Activated CD4-positive, alpha-beta T cell treated with anti-CD3 and anti-CD28 coated beads, Interleukin-2, amount 50 U/mL, for 24 hours (primary cell): ENCODE measurements at regions not wholly inside any gene's neighbourhood (a gene's known extent, or its start where the extent isn't known, plus 50 kb on each side); places are given as distances from the start of the nearest gene placed in this dataset.
"Not testable (repeated sequence)": the region's sequence is repeated elsewhere in the genome, so short reads cannot be mapped to it uniquely, and the experiment has no call there.

ENCODE experiments used
- DNase-seq, 2 donors: peaks; one replicate each; pipeline ENCODE4 v3.0.0-alpha.2; 2020; ENCODE audit warnings: low read depth in 1 of 2, low spot score in 1 of 2

DNA sequence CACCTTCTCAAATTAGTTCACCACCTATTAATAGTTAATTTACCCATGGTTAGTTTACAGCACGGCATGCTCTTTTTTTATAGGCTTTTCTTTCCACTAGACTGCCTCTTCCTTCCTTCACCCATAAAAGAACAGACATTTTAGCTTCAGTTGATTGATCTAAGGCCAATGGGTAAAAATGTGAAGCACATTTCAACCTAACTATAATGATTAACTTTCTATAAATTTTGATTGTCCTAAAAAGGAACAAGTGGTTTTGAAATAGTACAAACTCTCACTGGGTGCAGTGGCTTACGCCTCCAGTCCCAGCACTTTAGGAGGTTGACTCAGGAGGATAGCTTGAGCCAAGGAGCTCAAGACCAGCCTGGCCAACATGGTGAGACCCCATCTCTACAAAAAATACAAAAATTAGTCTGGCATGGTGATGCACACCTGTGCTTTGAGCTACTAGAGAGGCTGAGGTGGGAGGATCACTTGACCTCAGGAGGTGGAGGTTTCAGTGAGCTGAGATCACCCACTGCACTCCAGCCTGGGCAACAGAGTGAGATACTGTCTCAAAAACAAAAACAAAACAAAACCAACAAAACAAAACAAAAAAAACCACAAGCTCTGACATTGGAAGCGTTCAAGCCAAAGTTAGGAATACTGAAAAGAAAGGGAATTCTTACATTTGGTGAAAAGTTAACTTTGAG, 89.9 kb upstream of the FAT1 start:
- no peak for DNase-seq

DNA sequence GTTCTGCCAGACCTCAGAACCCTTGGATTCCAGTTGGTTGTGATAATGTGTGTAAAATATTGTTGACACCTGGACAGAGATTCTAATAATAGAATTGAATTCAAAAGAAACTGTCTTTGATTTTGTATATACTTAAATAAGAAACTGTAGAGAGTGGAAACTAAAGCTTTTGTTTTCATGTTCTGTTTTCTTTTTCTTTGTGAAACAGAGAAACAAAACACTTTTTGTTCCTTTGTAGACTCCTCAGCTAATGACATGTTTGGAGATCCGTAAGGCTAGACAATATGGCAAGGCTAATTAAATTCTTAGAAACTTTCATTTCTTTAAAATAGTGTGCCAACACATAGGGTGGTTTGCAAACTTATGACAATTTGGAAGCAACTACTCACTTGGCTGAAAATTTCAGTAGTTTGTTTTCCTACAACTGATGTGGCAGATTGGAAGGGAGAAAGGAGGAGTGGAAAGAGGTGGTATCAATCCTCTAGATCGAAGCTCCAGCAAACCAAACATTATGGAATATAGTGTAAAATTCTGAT, 90.9 kb upstream of the FAT1 start:
- DNase-seq, result no peak

DNA sequence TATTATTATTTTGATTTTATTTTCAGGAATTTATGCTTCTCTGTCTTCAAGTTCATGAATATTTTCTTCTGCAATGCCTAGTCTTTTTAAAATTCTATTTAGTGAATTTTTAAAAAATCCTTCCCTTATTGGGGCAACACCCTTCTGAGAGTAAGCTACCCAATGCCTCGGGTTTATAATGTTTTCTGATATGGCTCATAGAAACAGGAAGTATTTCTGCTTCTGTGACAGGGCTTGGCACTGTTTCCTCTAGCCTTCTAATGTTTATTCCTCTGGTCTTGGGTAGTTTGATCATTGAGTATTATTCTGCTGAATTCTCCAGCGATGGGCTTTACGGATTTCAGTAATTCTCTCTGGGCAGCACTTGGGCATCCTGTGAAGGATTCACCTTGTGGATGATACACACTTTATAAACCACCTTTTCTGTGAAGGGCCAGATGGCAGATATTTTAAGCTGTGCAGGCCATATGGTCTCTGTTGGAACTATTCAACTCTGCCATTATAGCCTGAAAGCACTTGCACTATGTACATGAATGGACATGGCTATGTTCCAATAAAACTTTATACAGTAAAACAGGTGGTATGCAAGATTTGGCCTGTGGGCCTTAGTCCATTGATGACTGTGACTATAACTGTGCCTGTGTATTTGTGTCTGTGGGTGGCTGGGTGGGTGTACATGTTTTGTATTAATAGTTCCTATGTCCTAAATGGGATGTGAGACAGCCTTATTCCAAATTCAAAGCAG, 95.9 kb upstream of the FAT1 start:
- no peak for DNase-seq

DNA sequence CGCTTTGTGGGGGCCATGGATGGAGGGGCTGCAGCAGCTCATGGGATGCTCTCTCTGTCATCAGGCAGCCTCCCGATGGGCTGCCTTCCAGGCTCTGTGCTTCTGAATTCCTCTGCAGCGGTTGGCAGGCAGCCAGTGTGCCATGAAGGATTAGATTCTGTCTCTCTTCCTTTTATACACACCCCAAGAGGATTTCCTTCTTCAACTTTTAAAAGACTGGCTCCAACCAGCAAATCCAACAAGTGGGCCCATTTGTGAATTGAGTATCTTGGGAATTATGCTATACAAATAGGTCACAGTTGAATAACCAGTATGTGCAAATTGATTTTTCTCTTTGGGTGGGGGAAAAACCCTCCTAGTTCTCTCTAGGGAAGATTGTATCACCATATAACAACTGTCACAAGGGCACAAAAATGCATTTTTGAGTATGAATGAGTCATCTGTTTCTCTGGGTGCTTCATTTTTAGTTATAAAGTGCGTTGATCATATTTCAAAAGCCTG, 96.8 kb upstream of the FAT1 start:
- no peak for DNase-seq

DNA sequence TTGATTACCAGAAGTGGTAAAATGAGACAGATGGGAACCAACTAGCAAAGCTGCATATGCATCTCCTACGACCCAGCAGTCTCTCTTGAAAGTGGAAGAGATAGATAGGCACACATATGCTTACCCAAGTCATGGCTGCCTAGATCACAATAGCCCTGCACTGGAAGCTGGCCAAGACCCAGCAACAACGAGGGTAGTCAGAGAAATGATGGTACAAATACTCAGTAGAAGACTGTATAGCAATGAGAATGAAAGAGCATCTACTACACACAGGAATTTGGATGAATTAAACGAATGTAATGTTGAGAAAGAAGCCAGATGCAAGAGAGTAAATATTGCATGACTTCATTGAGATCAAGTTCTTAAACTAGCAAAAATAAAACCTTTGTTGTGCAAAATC, 100.3 kb upstream of the FAT1 start:
- DNase-seq, result no peak

DNA sequence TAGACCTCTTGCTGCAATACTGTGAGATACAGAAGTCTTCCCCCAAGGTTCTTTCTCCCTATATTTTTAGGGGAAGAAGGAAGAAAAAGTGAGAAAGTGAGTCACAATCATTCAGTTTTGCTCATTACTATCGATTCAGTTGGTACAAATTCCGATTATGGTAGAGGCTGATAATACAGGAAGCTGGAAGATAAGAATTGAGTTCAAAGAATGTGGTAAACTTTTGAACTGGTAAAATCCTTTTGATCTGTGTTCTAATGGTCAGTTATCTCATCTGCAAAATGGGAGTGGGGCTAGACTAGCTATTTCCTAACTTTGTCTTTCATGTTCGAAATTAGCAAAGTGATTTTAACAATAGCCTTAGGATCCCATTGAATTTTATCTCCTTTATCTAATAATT, 101.4 kb upstream of the FAT1 start:
- no peak for DNase-seq

DNA sequence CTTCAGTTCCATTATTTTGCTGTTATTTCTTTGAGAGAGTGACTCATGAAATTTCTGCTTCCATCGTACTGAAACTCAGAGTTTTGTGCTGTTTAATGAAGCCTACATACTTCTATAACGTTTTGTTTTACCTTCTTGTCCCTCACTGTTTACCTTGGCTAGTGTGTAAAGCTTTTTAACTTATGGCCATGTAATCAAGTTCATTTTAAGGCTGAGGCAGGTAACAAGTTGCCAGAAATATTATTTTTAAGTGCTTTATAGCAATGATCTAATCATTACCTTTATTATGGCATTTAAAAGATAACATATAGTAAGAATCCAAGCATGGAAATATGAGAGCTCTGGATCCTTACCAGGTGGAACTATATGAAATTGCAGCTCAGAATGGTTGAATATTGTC, 102.3 kb upstream of the FAT1 start:
- no peak for DNase-seq

DNA sequence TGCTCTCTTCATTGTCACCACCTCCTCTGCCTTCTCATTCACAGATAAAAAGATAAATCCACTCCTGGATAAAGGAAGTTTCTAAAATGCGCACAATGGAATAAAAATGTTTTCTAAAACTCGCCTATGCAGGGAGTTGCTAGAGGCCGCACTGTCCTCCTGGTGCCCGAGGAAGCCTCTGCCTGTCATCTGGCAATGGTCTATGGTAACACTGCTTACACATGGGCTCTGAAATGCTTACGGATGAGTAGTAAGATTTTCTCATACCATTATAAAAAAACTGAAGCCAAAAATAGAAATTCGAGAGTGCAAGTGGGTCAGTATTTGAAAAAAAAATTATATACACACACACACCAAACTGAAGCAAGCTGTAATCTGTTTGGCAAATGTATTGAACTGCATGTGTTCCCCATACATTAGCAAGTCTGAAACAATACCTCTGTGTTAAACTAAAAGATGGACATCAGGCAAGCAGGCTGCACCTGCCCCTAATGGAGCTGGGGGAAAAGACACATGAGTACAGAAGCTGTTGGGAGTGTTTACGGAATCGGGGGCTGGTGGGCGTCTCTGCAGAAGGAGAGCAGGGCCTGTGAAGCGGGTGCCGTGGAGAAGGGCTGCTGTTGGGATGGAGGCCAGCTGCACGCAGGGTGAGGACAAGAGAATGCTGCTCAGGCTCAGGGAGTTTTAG, 103.3 kb upstream of the FAT1 start:
- DNase-seq, result no peak

DNA sequence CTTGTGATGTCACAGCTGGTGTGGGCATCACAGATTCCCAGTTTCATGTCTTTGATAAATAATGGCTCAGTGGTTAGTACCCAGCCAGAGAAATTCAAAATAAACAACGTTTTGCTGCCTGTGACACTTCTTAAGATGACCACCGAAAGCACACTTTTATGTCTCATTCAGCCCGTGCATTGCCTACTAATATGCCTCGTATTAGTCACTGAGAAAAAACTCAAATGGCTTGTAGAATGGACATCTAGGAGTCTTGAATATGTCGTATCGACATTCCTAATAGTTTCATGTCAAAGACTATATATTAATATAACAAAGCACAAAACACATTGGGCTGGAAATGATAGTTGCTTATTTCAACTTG, 103.9 kb upstream of the FAT1 start:
- no peak for DNase-seq

DNA sequence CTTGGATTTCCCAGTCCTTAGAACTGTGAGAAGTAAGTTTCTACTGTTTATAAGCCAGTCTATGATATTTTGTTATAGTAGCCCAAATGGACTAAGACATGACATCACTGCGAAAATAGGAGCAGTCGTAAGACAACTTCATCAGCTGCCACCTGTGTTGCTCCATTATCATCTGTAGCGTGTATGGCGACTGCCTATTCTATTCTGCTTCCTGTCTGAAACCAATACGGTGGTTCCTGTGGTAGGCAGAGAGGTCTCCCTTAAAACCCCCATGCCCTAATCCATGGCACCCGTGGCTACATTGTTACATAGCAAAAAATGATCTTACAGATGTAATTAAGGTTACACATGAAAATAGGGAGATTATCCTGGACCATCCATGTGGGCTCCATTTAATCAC, 105.4 kb upstream of the FAT1 start:
- DNase-seq, result no peak

DNA sequence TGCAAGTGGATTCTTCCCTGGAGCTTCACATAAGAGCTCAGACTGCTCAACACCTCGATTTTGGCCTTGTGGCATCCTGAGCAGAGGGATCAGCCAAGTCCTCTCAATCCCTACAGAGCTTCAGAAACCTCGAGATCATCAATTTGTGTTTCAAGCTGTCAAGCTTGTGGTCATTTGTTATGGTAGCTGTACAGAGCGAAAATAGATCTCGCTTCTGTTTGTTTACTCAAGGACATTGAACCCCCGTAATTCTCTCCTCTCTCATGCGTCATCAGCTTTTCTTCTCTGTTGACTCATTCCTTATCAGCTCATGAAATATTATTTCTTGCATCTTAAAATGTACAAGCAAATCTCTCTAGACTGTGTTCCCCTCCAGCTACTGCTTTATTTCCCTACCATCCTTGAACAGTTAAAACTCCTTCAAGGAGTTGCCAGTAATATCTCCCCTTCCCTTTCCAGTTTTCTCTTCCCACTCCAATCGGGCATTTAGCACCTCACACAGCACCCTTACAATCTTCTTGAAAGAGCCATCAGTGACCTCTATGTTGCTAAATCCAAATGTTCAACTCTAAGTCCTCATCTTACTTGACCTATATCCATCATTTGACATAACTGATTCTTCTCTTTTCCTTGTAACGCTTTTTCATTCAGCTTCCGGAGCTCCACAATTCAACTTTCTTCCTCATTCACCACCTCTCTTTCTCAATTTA, 106.2 kb upstream of the FAT1 start:
- no peak for DNase-seq

DNA sequence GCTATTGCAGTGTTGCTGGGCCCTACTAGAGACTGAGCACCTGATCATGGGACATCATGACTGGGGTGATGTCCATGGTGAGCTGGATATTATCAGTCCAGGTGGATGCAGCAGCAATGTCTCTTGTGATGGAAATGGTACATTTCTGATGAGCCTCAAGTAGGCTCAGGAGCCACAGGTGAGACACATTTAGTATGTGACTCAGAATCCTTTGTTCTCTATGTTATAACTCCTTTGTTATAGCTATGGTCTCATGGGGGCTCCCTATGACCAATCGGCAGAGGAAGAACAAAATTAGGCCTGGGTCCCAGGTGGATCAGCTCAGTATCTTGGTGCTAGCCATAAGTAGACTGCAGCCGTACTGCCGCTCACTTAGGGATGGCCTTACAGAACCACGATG, 107.9 kb upstream of the FAT1 start:
- DNase-seq, result no peak

DNA sequence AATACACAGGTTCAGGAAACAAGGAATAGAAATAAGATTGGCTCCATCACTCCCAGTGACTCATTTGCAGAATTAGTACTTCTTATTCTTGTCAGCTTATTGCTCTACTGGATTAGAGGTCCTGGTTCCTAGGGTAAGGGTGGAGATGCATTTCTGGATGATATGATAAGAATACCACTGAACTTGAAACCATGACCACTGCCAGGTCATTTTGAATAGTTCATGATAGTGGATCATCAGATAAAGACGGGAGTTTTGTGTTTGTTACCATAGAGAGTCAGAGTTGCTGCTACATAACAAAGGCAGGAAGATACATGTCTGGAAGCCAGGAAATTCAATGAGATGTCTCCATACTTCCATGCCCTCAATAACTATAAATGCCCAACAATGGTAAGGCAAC, 109.2 kb upstream of the FAT1 start:
- no peak for DNase-seq

DNA sequence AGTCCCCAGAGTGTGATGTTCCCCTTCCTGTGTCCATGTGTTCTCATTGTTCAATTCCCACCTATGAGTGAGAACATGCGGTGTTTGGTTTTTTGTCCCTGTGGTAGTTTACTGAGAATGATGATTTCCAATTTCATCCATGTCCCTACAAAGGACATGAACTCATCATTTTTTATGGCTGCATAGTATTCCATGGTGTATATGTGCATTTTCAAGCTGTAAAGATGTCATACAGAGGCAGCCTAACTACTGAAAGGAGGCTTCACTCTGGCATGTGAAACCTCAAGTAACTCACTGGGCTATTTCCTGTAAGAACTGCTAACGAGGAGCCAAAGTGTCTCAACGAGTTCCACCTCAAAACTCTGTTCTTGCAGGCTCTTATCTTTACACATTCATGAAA, 113.8 kb upstream of the FAT1 start:
- DNase-seq, result not testable (repeated sequence)

DNA sequence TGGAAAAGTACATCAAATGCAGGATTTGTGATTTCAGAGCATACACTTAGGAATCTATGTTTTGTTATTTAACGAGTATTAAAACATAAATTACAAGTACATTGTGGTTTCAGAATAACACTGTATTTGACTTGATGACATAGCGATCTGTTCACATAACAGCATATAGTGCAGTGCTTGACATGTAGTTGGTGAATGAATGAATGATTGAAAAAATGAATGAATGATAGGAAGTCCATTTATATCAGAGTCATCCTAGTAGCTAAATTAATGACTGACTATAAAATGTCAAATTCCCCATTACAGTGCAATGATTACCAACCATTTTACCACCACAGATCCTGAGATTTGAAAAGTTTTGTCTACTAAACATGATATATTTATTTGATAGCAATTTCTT, 114.6 kb upstream of the FAT1 start:
- no peak for DNase-seq

DNA sequence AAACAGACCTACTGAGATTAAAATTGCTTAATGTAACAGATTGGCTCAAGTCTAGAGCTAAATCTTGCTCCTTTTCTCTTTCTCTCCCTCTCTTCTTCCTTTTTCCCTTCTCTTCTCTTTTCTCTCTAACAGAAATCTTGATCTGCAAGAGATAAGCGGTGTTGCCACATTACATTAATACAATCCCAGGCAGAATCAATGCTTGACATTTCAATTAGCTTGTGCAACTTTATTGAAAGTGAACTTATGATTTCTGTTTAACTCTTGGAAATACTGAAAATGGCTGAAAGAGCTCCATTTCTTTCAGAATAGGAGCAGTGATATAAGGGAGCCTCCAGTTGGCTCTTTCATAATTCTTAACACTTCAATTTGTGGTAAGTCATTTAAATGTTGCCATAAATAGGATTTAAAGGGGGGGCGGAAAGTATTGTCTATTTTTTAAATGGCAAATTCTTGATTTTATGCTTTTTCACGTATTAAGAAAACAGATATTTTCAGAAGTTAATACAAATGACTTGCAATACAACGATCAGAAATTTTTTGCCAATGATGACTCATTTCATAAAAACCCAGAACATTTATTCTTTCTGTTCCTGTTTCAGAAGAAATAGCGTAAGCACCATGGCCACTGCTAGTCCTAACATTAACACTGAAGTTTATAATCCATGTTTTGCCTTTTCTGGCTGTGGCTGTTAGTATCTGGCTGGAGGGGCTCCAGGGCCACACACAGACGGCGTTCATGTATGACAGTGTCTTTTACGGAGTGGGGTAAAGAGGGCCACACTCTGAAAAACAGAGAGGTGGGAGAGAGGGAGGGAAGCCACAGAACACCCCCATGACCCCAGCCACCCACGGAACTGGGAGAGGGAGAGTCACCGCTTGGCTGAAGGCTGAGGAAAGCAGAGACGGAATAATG, 115.7 kb upstream of the FAT1 start:
- no peak for DNase-seq

DNA sequence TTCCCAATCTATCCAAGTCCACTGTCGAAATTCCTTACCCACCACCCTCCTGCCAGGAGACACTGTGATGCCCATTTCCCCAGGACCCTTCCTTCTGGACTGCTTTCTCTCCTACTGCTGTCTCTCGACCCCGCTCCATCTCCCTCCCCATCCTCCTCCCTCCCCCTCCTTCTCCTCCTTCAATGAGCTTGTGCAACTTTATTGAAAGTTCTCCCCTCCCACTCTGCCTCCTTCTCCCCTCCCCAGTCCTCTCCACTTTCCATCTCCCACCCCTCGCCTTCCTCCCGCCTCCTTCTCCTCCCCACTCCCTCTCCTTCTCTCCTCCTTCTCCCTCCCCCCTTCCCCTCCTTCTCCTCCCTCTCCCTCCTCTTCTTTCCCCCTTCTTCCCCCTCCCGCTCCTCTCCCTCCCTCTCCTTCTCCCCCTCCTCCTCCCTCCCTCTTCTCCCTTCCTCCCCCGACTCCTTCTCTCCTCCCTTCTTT, 116.6 kb upstream of the FAT1 start:
- no peak for DNase-seq

DNA sequence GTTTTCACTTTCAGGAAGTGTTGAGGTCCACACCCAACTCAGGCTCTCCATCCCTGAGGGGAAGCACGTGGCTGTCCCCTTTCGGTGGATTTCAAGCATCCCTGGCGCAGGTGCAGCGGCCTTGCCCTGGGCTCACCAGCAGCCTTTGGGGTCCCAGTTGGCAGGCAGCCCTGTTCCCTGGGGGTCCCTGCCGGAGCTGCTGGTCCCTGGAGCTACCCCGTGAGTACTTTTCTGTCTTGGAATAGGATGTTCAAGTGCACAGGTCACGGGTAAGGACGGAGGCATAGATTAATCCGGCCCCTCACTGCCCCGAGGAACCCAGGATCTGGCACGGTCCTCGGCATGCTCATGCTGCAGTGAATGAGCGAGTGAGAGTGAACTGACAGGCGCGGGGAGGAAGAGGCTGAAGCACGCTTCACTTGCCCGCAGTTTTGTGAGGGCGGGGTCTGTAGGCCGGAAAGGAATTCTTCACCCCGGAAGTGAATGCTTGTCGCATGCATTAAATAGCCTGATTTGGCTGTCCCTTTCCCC, 117.2 kb upstream of the FAT1 start:
- DNase-seq, result no peak

DNA sequence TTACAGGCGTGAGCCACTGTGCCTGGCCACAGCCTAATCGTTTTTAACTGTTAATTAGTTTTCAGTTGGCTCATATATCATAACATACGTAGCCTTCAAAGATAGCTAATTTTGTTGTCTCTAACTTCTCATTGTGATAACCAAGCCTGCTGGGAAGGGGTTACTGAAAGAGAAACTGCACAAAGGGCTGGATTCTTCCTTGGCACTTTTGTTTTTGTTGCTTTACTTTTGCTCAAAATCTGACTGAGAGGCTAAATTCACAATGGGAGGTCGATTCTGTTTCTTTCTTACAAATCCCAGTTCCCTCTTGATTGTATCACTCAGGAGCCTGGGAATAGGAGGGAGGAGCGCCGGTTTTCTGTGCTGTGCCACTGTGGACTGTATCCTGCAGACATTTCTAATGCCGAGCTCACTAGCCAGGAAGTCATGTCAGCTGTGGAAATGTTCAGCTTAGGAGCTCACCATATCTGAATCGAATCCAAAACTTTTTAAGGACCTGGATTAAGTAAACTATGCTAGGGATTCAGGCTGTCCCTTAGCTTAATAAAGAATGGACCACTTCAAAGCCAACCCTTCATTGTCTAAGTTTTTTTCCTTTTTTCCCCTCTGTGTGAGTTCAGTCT, 120.5 kb upstream of the FAT1 start:
- DNase-seq, result no peak
